HG03469 (cell line): ENCODE measurements at regions not wholly inside any gene's neighbourhood (a gene's known extent, or its start where the extent isn't known, plus 50 kb on each side); places are given as distances from the start of the nearest gene placed in this dataset.

ENCODE experiments used
- ATAC-seq: cut with Tn5 transposase; IDR thresholded peaks from one replicate; pipeline ENCODE4 v1.9.1; 2021; ENCODE audit warnings: mild to moderate bottlenecking, moderate library complexity, moderate number of reproducible peaks; ENCODE audit not compliant: unreplicated experiment

DNA sequence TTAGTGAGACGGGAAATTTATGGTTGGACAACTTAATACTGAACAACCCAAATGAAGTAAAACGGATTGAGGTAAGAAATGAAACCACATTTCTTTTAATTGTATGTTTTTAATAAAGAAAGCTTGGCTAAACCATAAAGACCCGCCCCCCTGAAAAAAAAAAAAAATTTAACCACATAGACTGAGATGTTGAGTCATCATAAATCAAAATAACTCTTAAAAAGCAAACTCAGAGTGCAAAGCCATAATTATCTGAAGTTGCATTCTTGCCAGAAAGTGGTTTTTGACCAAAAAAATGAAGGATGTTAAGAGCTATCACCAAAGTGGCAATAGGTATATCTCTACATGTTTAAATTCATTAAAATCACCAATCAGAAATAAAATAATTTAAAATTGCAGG is 101.8 kb upstream of the COL21A1 start:
- ATAC-seq, result no peak

GRCh38 chr6:56348578-56348977 is 101.2 kb upstream of the COL21A1 start:
- no peak for ATAC-seq

- ATAC-seq, result no peak
These were observed 100.1 kb upstream of the COL21A1 start for GRCh38 chr6:56347526-56347925.

DNA sequence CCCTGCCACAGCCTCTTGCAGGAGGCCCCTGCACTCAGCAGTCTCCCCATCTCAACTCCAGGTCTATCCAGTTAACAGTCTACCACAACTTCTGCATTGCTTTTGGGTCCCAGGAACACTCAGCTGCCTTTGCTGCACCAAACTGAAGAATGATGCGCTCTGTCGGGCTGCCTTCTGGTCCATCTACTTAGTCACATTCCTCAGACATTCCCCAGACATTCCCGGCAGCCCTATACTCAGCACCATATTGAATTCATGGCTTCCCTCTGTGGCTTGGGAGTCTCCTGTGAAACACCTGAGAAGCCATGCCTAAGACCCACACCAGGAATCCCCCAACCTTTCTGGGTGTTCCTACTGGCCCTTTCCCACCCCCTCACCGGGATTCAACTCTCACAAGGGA is 99.6 kb upstream of the COL21A1 start:
- no peak for ATAC-seq

- no peak for ATAC-seq
These were observed 98.1 kb upstream of the COL21A1 start for GRCh38 chr6:56345376-56345995.

GRCh38 chr6:56343295-56343694 is 95.9 kb upstream of the COL21A1 start:
- ATAC-seq, result no peak

- no peak for ATAC-seq
These were observed 92.1 kb upstream of the COL21A1 start for GRCh38 chr6:56339524-56339923.

DNA sequence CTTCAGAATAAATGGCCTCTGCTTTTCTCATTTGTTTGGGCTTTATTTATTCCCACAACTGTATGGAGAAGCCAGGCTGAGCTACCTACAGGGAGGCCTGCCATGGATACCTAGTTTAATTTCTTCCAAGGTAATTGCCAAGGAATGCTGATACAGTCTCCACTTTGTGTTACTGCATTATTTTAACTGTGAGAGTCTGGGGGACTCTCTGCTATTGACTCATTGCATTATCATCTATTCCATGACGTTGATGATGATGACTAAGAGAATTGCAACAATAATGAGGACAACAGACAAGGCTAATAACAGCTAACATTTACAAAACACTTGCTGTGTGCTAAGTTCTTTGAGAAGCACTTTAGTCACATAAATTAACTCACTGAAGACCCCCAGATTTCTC is 88.3 kb upstream of the COL21A1 start:
- ATAC-seq, result no peak

DNA sequence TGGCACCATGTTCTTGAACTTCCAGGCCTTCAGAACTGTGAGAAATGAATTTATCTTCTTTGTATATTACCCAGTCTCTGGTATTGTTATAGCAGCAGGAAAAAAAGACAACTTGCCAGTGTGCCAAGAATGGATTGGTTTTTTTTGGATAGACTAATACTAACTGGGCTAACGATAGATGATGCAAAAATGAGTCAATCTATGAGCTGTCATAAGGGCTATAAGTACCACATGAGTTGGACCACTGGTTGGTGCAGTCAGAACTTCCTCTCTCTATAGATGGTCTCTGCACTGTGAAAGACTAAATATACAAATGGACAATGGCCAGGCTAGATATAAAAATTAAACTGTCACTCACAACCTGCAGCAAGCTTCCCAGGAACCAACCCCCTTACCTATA is 87.6 kb upstream of the COL21A1 start:
- ATAC-seq, result no peak

DNA sequence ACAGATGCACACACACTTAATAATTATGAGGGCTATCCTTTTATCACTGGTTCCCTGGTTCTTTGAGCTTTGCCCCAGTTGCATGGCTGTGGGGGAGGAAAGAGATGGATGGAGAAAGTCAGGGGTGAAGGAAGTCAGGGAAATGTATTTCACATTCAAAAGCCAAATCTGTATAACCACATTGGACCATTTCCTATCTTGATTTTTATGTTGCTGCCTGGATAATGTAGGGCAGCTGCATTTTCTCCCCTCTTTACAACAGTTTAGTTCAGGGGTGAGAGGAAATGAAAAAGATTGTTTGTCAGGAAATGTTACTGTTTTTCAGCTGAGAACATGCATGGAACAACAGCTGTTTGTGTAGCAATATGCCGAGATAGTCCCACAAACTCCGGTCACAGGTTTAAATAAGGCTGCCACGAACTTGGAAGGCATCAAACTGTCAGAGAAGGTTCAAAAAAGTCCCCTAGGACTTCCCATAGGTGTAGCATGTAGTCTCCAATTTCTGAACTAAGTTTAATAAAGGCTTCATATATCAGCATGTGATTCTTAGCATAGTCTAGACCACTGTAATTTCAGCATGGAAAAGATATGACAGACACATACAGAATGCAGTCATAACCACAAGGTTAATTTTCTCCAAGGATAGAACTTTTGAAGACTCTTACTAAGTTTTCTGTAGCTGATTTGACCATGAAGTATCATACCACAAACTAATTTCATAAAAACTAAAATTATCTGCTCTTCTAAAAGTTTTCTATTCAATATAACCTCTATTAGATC is 82.1 kb upstream of the COL21A1 start:
- ATAC-seq, result no peak

GRCh38 chr6:56328728-56329090 is 81.3 kb upstream of the COL21A1 start:
- no peak for ATAC-seq

DNA sequence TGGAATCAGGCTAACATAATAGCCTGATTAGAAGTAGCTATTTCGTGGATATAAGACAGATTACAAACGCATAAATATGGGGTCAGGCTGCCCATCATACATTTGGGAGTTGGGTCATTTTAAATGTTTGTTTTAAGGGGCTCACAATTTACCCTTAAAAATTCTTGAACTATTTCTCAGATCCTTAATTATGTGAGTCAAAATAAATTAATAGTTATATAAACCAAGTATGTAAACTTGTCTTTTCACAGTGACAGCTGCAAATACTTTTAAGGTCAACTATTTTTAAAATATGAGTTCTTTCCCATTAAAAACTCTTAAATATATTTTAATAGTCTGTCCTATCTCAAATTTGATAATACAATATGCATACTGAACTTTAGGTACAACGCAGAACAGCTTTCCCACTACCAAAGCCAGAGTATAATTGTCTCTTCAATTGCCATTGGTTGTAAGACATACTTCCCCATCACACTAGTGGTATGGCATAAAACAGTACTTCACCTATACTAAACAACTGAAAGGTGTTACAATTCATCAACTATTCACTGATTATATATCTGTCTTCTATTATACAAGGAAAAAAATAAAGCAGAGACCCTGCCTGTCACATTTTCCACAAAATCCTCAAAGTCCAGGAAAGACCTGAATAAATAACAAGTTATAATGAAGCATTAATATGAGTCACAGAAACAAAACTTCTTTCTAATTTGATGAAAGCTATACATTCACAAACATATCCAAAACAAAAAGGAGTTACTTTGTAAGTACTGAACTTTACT is 80.8 kb upstream of the COL21A1 start:
- no peak for ATAC-seq

- no peak for ATAC-seq
These were observed 77.0 kb upstream of the COL21A1 start for GRCh38 chr6:56324396-56324795.

DNA sequence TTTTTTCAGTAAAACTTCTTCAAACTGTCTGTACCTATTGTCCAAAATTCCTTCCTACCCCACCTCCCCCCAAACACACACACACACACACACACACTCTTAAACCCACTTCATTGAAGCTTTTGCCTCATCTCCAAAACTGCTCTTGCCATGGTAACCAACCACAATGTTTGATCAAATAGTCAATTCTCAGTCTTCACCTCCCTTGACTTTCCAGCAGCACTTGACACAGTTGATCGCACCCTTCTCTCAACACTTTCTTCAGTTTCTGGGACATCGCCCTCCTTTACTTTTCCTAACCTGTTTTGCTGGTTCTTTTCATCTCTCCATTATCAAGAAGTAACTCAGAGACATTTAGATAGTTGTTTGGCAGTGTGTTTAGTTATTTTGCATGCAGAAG is 71.5 kb upstream of the COL21A1 start:
- no peak for ATAC-seq

GRCh38 chr6:56314683-56315523 is 67.5 kb upstream of the COL21A1 start:
- ATAC-seq, result no peak

DNA sequence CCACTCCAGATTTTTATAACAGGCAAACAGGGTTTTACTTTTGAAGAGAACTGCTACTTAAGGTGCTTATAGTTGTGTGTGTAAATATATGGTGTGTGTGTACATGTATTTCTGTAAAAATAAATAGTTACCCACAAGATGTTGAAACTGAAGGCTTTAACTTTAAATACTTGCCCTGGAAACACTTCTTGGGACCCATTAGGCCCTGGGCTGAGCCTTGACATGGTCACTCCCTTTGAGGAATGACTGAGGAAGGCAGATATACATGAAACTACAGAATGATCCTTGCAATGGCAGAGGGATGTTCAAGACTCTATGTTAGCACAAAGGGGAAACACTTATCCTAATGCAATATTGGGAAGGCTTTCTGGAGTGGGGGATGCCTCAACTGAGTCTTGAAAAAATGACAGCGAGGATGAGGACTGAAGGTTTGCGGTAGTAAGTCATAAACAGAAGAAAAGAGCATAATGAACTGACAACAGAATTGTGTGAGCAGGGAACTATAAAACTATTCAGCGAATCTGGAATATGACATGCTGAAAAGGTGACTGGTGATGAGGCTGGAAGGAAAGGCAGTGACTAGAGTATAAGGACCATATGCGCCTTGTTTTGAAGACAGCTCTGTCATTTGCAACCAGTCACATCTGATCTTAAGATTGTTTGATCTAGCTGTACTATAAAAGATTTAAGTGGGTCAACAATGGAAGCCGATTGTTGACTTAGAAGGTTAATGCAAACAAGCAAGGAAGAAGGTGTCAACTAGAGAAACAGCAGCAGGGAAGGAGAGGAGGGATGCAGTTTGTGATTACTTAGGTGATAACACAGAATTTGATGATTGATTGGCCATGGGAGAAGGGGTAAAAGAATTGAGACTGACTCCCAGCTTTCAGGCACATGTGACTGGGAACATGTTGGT is 64.4 kb upstream of the COL21A1 start:
- no peak for ATAC-seq

- no peak for ATAC-seq
These were observed 63.7 kb upstream of the COL21A1 start for GRCh38 chr6:56311061-56311460.

DNA sequence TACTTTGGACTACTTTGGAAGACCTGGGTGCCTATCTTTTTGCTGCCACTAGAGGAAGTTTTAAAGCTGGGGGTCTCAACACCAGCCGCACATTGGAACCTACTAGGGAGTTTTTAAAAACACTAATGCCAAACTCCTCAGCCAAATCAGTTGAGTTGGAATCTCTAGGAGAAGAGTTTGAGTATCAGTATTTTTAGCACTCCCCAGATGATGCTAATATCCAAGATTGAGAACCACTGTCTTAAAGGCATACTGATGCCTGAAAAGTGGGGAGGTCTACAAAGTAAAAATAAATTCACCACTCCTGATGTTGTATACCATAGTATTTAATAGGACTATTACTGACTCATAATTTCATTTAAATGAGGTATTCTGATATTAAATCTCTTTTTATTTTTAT is 62.9 kb upstream of the COL21A1 start:
- ATAC-seq, result no peak

DNA sequence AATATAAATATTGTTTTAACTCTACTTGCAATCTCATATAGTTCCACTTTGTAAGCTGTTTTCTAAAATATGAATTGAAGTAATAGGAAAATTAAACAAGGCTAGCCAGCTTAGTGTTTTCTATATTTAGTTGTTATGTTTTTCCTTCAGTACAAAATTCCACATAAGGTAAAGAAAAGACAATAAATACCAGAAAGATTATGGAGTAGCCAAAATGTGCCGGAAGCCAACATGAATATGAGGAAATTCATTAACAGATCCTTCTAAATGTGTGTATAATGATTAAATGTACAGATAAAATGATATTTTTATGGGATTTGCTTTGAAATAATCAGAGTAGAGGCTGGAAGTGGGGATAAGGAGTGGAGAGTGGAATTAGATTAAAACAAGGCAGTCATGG is 52.5 kb upstream of the COL21A1 start:
- ATAC-seq, result no peak
